Esophagus squamous epithelium (tissue), 5 donors: ENCODE measurements at regions not wholly inside any gene's neighbourhood (a gene's known extent, or its start where the extent isn't known, plus 50 kb on each side); places are given as distances from the start of the nearest gene placed in this dataset.

Experiments
- DNase-seq: peaks from one replicate; lab custom pipeline; 2025; lab: John Stamatoyannopoulos, UW
- H3K27ac ChIP-seq, 4 donors: fragments of 200-600 bp; sonication (generic); one replicate each; pipeline ENCODE4 v1.5.1; 2016 to 2019; ENCODE audit warnings: mild to moderate bottlenecking in 1 of 4
- H3K27me3 ChIP-seq, 4 donors: fragments of 200-600 bp; sonication (generic); 1 replicate in 3 of 4; 2 replicates in 1 of 4; pipeline versions ENCODE4 v1.5.1 to v1.6.0; 2017 to 2021; ENCODE audit warnings: antibody characterized with exemption in 1 of 4
- H3K36me3 ChIP-seq, 3 donors: fragments of 200-600 bp; sonication (generic); one replicate each; pipeline ENCODE4 v1.5.1; 2016 to 2019
- H3K4me1 ChIP-seq, 3 donors: fragments of 200-600 bp; sonication (generic); one replicate each; pipeline ENCODE4 v1.5.1; 2017 to 2019
- H3K4me3 ChIP-seq, 4 donors: fragments of 200-600 bp; sonication (generic); 1 replicate in 3 of 4; 2 replicates in 1 of 4; pipeline ENCODE4 v1.5.1; 2016 to 2019; ENCODE audit warnings: mild to moderate bottlenecking in 2 of 4, moderate library complexity in 1 of 4
- H3K9me3 ChIP-seq, 3 donors: fragments of 200-600 bp; sonication (generic); one replicate each; pipeline ENCODE4 v1.5.1; 2016 to 2019
- CTCF ChIP-seq, 6 experiments: fragments of 450-650 bp in 4 of 6; fragments of 200-600 bp in 2 of 6; sonication (generic) in 2 of 6; IDR thresholded peaks; one replicate each; pipeline ENCODE4 v1.5.1; 2016 to 2019; ENCODE audit warnings: antibody characterized with exemption in 6 of 6, mild to moderate bottlenecking in 4 of 6, moderate library complexity in 4 of 6
- POLR2A ChIP-seq, 4 donors: fragments of 450-650 bp; IDR thresholded peaks; one replicate each; pipeline ENCODE4 v1.6.1; 2017; ENCODE audit warnings: antibody characterized with exemption in 4 of 4, mild to moderate bottlenecking in 4 of 4, moderate library complexity in 3 of 4
- WGBS, 2 donors: methylation state at CpG; one replicate each; pipeline ENCODE4 v1.1.5; 2018; 5-methylcytosine and 5-hydroxymethylcytosine counted together
- intact Hi-C: fragments of 100-400 bp; cut with DNase I; formaldehyde crosslinking; loops from one replicate; pipeline ENCODE4 v1.15.0; 2022
- donor health status: DM: yes; HTN: yes; CAD: no.

DNA sequence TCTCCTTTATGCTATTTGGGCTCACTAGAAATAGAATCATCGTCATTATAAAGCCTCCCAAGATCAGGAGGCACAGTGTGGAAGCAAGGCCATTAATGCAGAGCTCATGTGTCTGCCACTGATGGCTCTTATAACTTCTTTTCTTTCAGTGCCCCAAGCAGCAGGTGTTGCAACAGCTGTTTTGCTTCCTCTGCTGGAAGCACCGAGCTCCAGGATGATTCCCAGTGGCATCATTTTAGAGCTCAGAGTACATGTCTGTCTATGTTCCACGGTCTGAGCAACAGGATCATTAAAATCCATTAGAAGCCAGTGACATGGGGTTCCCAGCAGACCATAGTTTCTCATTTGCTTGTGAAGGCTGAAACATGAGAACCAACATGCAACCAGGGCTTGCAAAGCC, 803.0 kb upstream of the FAT3 start:
- TF ChIP-seq CTCF (IDR thresholded peaks at IDR 0.05) (no peak), POLR2A (IDR thresholded peaks at IDR 0.05) (no peak)
- no peaks in the 10 kb centered on the region for H3K9me3 ChIP-seq
- H3K36me3 ChIP-seq: no peaks in the 10 kb centered on the region
- WGBS, 2 donors: 55 to 62% methylated on average over 2 to 3 of the region's 3 CpGs
- H3K4me3 ChIP-seq: no peak overlapping the region
- intact Hi-C loops: no loop called here
- no peaks in the 10 kb centered on the region for H3K4me1 ChIP-seq
- H3K27ac ChIP-seq: no peak overlapping the region
- no peaks in the 10 kb centered on the region for H3K27me3 ChIP-seq
- no peak for DNase-seq

DNA sequence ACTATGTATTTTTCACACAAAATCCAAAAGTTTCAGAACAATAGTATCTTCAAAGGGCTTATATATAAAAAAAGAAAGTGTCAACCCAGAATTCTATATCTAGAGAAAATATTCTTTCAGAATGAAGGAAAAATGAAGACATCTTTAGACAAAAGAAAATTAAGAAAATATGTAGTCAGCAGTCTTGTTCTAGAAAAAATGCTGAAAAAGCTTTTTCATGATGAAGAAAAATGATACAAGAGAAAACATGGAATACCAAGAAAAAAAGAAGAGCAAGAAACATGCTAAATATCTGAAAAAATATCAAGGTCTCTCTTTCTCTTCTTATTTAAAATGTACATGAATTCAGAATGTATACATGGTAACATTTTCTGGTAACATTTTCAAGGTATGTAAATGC, 816.8 kb upstream of the FAT3 start:
- Histone ChIP-seq H3K27ac (no peak overlapping the region), H3K36me3 (no peaks in the 10 kb centered on the region), H3K9me3 (peaks cover 0 to 2% (median 0%) of the 10 kb centered on the region in 3 donors), H3K4me1 (no peaks in the 10 kb centered on the region), H3K4me3 (no peak overlapping the region), H3K27me3 (no peaks in the 10 kb centered on the region)
- no peak for DNase-seq
- TF ChIP-seq POLR2A (IDR thresholded peaks at IDR 0.05) (no peak), CTCF (IDR thresholded peaks at IDR 0.05) (no peak)
- intact Hi-C loops: no loop called here

DNA sequence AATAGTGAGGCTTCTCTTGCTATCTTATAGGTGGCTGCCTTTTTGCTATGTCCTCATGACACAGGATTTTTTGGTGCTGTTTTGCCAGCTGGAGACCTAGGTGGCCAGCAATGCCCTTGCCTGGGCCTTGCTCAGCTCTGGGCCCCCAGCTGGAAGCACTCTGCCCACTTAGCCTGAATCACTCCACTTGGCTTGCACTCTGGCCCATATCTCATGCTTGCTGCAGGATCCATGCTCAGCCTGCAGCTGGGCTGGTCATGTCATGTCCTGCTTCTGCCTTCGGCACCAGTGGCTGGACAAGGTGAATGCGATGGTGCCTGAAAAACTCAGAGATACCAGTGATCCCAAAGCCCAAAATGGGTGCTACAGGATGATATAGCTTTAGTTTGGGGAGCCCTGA, 818.6 kb upstream of the FAT3 start:
- intact Hi-C loops: no loop called here

GRCh38 chr11:91404344-91404743, 820.3 kb upstream of the FAT3 start:
- H3K27me3 ChIP-seq: no peaks in the 10 kb centered on the region
- DNase-seq: no peak
- H3K36me3 ChIP-seq: no peaks in the 10 kb centered on the region
- H3K27ac ChIP-seq: no peak overlapping the region
- H3K4me3 ChIP-seq: no peak overlapping the region
- intact Hi-C loops: no loop called here
- TF ChIP-seq POLR2A (IDR thresholded peaks at IDR 0.05) (no peak), CTCF (IDR thresholded peaks at IDR 0.05) (no peak)
- H3K4me1 ChIP-seq: no peaks in the 10 kb centered on the region
- H3K9me3 ChIP-seq: peaks cover 0 to 5% (median 0%) of the 10 kb centered on the region in 3 donors

More for the DNA sequence above, 818.6 kb upstream of the FAT3 start:
- Histone ChIP-seq H3K27me3 (no peaks in the 10 kb centered on the region), H3K36me3 (no peaks in the 10 kb centered on the region), H3K4me1 (no peaks in the 10 kb centered on the region), H3K4me3 (no peak overlapping the region), H3K27ac (no peak overlapping the region), H3K9me3 (peaks cover 0 to 5% (median 0%) of the 10 kb centered on the region in 3 donors)
- no CpG with 5 or more reads among the region's 2 CpGs for WGBS, 2 donors
- TF ChIP-seq CTCF (IDR thresholded peaks at IDR 0.05): no peak
- TF ChIP-seq POLR2A (IDR thresholded peaks at IDR 0.05): no peak
- no peak for DNase-seq

DNA sequence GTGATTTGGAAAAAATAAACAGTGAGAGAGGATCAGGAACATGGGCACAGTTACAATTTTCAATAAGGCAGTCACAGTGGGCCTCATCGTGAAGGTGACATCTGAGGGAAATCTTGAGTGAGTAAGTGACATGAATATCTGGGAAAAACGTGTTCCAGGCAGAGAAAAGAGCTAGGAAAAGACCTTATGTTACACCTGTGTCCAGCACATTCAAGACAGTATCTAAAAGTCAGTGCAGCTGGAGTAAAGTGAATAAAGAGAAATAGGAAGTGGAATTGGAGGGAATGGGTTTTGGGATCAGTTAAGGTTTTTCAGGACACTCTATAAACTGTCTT, 827.5 kb upstream of the FAT3 start:
- 28 to 40% methylated on average over 2 of the region's 2 CpGs for WGBS, 2 donors
- no peak overlapping the region for H3K27ac ChIP-seq
- no peaks in the 10 kb centered on the region for H3K27me3 ChIP-seq
- H3K36me3 ChIP-seq: no peaks in the 10 kb centered on the region
- H3K9me3 ChIP-seq: peaks cover 0 to 5% (median 0%) of the 10 kb centered on the region in 3 donors
- peaks cover 0 to 6% (median 0%) of the 10 kb centered on the region in 3 donors for H3K4me1 ChIP-seq
- no peak for DNase-seq
- TF ChIP-seq CTCF (IDR thresholded peaks at IDR 0.05) (no peak), POLR2A (IDR thresholded peaks at IDR 0.05) (no peak)
- H3K4me3 ChIP-seq: no peak overlapping the region
- intact Hi-C loops: no loop called here
